ENCODE measurements at regions not wholly inside any gene's neighbourhood (a gene's known extent, or its start where the extent isn't known, plus 50 kb on each side); places are given as distances from the start of the nearest gene placed in this dataset.

DNA sequence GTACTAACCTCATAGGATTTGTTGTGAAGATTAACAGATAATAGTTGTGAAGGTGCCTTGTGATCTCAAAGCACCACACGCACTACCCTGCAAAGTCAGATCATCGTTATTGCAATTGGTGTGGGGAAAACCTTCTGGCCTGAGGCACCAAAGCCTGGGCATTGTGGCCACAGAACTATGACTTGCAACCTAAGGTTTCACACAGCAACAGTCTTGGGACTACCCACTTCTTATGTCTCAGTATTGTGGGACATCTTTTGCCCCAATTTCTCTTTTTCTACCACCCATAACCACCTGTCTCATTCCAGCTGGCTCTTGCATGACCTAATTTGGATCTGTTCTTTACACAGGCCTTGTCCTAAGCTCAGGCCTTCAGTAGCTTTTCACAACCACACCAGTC is 247.8 kb upstream of the NR4A3 start:
- Histone ChIP-seq H3K4me3 (ENCODE audit: low read depth, low read length) (no peak overlapping the region), H3K27ac (no peak overlapping the region), H3K27me3 (replicated peaks) (no peaks in the 10 kb centered on the region), H3K36me3 (replicated peaks) (no peaks in the 10 kb centered on the region)
- no peak for DNase-seq
- TF ChIP-seq, protein P1, sequence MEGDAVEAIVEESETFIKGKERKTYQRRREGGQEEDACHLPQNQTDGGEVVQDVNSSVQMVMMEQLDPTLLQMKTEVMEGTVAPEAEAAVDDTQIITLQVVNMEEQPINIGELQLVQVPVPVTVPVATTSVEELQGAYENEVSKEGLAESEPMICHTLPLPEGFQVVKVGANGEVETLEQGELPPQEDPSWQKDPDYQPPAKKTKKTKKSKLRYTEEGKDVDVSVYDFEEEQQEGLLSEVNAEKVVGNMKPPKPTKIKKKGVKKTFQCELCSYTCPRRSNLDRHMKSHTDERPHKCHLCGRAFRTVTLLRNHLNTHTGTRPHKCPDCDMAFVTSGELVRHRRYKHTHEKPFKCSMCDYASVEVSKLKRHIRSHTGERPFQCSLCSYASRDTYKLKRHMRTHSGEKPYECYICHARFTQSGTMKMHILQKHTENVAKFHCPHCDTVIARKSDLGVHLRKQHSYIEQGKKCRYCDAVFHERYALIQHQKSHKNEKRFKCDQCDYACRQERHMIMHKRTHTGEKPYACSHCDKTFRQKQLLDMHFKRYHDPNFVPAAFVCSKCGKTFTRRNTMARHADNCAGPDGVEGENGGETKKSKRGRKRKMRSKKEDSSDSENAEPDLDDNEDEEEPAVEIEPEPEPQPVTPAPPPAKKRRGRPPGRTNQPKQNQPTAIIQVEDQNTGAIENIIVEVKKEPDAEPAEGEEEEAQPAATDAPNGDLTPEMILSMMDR (IDR thresholded peaks at IDR 0.05; ENCODE audit: low read depth, low read length, missing control alignments), result no peak
- in situ Hi-C loops (cut with HindIII; ENCODE audit: low pct_ligation_motif_present, low sequenced_read_pairs), result no loop called here

DNA sequence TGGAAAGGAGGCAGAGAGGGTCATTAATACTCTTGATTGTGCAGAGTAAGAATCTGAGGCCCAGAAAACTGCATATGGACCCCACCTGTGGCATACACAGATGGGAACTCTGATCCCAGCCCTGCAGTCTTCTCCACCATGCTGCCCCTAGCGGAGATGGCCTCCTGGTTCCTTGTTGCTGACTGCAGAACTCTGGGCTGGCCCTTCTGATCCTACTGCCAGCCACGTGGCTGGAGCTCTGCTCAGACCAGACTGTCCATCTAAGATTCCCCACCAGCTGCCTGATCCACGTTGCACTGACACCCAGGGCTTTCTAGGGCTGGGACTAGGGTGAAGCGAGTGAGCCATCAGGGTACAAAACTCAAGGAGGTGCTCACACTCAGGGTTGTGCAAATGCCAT is 245.7 kb upstream of the NR4A3 start:
- TF ChIP-seq, protein P1 (IDR thresholded peaks at IDR 0.05; ENCODE audit: low read depth, low read length, missing control alignments), result no peak
- in situ Hi-C loops (cut with HindIII; ENCODE audit: low pct_ligation_motif_present, low sequenced_read_pairs), result no loop called here
- no peaks in the 10 kb centered on the region for H3K27me3 ChIP-seq (replicated peaks)
- H3K4me3 ChIP-seq (ENCODE audit: low read depth, low read length), result no peak overlapping the region
- DNase-seq, result no peak
- no peak overlapping the region for H3K27ac ChIP-seq
- no peaks in the 10 kb centered on the region for H3K36me3 ChIP-seq (replicated peaks)

DNA sequence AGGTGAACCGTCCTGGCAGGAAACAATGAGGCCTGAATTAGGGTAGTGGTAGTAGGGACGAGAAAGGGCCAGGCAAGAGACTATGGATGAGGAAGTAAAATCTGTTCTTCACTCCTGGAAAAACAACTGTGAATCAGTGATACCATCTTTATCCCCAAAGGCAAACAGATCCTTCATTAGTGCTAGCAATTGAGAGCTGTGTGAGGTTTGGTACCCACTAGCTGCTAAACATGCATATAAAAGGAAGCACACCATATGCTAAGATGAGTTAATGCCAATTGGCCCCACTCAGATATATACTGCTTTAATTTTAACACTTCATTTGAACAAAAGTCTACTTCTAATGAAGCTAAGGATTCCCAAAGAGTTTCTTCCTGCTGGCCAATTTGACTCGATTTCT is 244.8 kb upstream of the NR4A3 start:
- no peak for DNase-seq
- H3K36me3 ChIP-seq (replicated peaks), result no peaks in the 10 kb centered on the region
- no peak overlapping the region for H3K27ac ChIP-seq
- no peak overlapping the region for H3K4me3 ChIP-seq (ENCODE audit: low read depth, low read length)
- H3K27me3 ChIP-seq (replicated peaks), result no peaks in the 10 kb centered on the region
- in situ Hi-C loops (cut with HindIII; ENCODE audit: low pct_ligation_motif_present, low sequenced_read_pairs), result no loop called here
- TF ChIP-seq, protein P1 (IDR thresholded peaks at IDR 0.05; ENCODE audit: low read depth, low read length, missing control alignments), result no peak

DNA sequence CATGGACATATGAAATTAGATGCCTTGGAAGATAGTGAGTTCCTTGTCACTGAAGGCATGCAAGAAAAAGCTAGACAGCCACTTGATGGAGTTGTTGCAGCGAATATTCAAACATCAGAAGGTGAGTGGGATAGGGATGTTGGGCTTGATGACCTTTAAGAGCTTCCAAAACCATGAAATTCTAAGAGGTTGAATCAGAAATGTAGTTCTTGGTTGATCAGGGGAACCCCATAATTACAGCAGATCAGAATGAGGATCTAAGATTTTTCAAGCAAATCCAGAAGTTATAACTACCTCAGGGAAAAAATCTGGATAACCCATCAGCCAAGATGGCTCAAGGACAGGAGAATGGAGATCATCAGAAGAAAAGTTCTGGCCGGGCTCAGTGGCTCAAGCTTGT is 244.3 kb upstream of the NR4A3 start:
- in situ Hi-C loops (cut with HindIII; ENCODE audit: low pct_ligation_motif_present, low sequenced_read_pairs), result no loop called here
- Histone ChIP-seq H3K4me3 (ENCODE audit: low read depth, low read length) (no peak overlapping the region), H3K36me3 (replicated peaks) (no peaks in the 10 kb centered on the region), H3K27ac (no peak overlapping the region), H3K27me3 (replicated peaks) (no peaks in the 10 kb centered on the region)
- TF ChIP-seq, protein P1 (IDR thresholded peaks at IDR 0.05; ENCODE audit: low read depth, low read length, missing control alignments), result no peak
- no peak for DNase-seq

DNA sequence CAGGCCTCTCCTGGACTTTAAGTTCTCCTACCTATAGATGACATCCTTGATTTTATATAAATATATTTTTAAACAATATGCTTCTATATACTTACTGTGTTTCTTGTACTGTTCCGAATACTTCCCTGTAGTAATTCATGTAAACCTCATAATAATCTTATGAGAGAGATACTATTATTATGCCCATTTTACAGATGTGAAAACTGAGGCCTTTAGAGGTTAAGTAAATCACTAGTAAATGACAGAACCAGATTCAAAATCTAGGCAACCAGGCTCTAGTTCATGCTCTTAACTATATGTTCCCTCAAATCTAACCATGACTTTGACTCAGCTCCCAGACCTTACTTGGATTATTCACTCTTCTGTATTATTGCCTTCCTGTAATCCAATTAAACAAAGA is 243.0 kb upstream of the NR4A3 start:
- no peaks in the 10 kb centered on the region for H3K36me3 ChIP-seq (replicated peaks)
- H3K27ac ChIP-seq, result no peak overlapping the region
- no peak overlapping the region for H3K4me3 ChIP-seq (ENCODE audit: low read depth, low read length)
- no peaks in the 10 kb centered on the region for H3K27me3 ChIP-seq (replicated peaks)
- DNase-seq, result no peak
- in situ Hi-C loops (cut with HindIII; ENCODE audit: low pct_ligation_motif_present, low sequenced_read_pairs), result no loop called here
- TF ChIP-seq, protein P1 (IDR thresholded peaks at IDR 0.05; ENCODE audit: low read depth, low read length, missing control alignments), result no peak

DNA sequence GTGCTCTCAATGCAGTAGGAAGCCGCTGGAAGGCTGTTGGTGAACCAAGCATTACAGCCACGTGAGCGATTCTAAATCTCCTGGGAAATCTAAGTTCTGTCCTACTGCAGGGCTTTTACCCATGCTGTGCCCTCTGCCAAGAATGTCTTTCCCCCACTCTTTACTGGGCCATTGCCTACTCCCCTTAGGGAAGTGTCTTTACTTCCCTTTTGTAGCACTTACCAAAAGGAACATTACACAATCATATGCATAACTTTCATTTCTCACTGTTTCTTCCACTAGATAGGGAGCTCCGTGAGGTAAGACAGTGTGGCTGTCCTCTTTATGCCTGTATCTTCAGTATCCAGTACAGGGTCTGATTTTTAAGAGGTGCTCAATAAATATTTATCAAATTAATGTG is 241.7 kb upstream of the NR4A3 start:
- Histone ChIP-seq H3K4me3 (ENCODE audit: low read depth, low read length) (no peak overlapping the region), H3K27ac (no peak overlapping the region), H3K27me3 (replicated peaks) (no peaks in the 10 kb centered on the region), H3K36me3 (replicated peaks) (no peaks in the 10 kb centered on the region)
- no peak for DNase-seq
- in situ Hi-C loops (cut with HindIII; ENCODE audit: low pct_ligation_motif_present, low sequenced_read_pairs), result no loop called here
- TF ChIP-seq, protein P1 (IDR thresholded peaks at IDR 0.05; ENCODE audit: low read depth, low read length, missing control alignments), result no peak

All from brain microvascular endothelial cell (primary cell).